Mucosa of stomach (tissue), 1 donor: ENCODE measurements at regions not wholly inside any gene's neighbourhood (a gene's known extent, or its start where the extent isn't known, plus 50 kb on each side); places are given as distances from the start of the nearest gene placed in this dataset.

Experiments
- H3K27me3 ChIP-seq: one replicate; pipeline ENCODE4 v1.7.0; 2013; ENCODE audit warnings: mild to moderate bottlenecking, low read length; ENCODE audit not compliant: control insufficient read depth, insufficient read depth
- H3K36me3 ChIP-seq: one replicate; pipeline ENCODE4 v1.7.0; 2013; ENCODE audit warnings: low read length; ENCODE audit not compliant: control insufficient read depth, insufficient read depth
- H3K4me1 ChIP-seq: one replicate; pipeline ENCODE4 v1.7.0; 2013; ENCODE audit warnings: mild to moderate bottlenecking, low read length; ENCODE audit not compliant: control insufficient read depth, insufficient read depth
- H3K4me3 ChIP-seq: one replicate; pipeline ENCODE4 v1.7.0; 2013; ENCODE audit warnings: low read length
- H3K9ac ChIP-seq: one replicate; pipeline ENCODE4 v1.7.0; 2013; ENCODE audit warnings: mild to moderate bottlenecking, low read length, moderate library complexity
- H3K9me3 ChIP-seq: one replicate; pipeline ENCODE4 v1.7.0; 2013; ENCODE audit warnings: mild to moderate bottlenecking, low read length, moderate library complexity; ENCODE audit not compliant: control insufficient read depth
- donor health status: Pancreatic carcinoma.

GRCh38 chr6:965343-965742 lies 272.4 kb upstream of the EXOC2 start:
- H3K4me1 ChIP-seq, result peaks cover 15% of the 10 kb centered on the region
- H3K4me3 ChIP-seq, result no peak overlapping the region
- H3K9me3 ChIP-seq, result no peaks in the 10 kb centered on the region
- H3K27me3 ChIP-seq, result no peaks in the 10 kb centered on the region
- H3K36me3 ChIP-seq, result no peaks in the 10 kb centered on the region
- no peak overlapping the region for H3K9ac ChIP-seq

DNA sequence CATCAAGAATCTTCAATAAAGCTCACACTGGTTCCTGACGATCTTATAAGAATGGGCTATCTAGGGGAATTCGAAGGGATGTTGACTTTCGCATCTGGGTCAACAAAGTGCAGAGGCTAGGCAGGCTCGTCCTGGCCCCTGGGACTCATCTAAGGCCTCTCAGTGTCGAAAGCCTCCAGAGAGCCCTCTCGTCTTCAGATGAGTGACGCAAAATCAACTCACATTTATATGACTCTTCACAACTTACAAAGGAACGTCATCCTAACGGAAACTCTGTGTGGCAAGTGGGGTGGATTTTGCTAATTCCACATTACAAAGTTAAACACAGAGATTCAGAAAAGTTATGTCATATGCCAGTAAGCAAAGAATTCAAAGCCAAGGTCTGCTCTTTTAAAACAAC lies 270.5 kb upstream of the EXOC2 start:
- Histone ChIP-seq H3K36me3 (no peaks in the 10 kb centered on the region), H3K27me3 (no peaks in the 10 kb centered on the region), H3K4me3 (no peak overlapping the region), H3K9ac (no peak overlapping the region), H3K4me1 (peaks cover 16% of the 10 kb centered on the region), H3K9me3 (no peaks in the 10 kb centered on the region)

DNA sequence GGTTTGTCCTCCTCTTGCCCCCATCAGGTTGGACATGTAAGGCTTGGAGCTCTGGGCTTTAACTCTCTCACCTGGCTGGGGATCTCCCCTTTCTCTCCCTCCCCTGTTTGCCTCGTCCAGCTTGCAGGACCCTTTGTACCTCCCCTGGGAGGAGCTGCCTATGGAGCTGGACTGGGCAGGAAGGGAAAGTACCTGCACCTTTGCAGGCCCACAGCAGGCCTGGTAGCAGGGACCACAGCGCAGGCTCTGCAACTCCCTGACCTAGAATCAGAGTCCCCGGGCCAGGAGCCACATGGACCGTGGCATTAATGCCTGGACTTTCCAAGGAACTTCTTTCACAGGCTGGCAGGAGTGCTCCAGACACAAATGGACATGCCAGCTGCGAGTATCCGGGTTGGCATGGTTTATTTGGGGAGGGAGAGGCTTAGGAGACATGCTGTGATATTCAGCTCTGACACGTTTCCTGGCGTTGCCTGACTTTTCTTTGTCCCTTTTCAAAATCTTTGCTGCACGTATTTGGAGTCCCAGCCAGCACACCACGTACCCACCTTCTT lies 268.5 kb upstream of the EXOC2 start:
- Histone ChIP-seq H3K36me3 (no peaks in the 10 kb centered on the region), H3K9me3 (no peaks in the 10 kb centered on the region), H3K9ac (no peak overlapping the region), H3K4me1 (peaks cover 16% of the 10 kb centered on the region), H3K4me3 (no peak overlapping the region), H3K27me3 (no peaks in the 10 kb centered on the region)

GRCh38 chr6:960356-960755 lies 267.4 kb upstream of the EXOC2 start:
- peaks cover 16% of the 10 kb centered on the region for H3K4me1 ChIP-seq
- no peak overlapping the region for H3K4me3 ChIP-seq
- no peaks in the 10 kb centered on the region for H3K9me3 ChIP-seq
- H3K9ac ChIP-seq, result no peak overlapping the region
- no peaks in the 10 kb centered on the region for H3K27me3 ChIP-seq
- no peaks in the 10 kb centered on the region for H3K36me3 ChIP-seq

GRCh38 chr6:958488-958887 lies 265.5 kb upstream of the EXOC2 start:
- Histone ChIP-seq H3K4me1 (peaks cover 20% of the 10 kb centered on the region), H3K4me3 (no peak overlapping the region), H3K27me3 (no peaks in the 10 kb centered on the region), H3K36me3 (no peaks in the 10 kb centered on the region), H3K9me3 (no peaks in the 10 kb centered on the region), H3K9ac (no peak overlapping the region)

DNA sequence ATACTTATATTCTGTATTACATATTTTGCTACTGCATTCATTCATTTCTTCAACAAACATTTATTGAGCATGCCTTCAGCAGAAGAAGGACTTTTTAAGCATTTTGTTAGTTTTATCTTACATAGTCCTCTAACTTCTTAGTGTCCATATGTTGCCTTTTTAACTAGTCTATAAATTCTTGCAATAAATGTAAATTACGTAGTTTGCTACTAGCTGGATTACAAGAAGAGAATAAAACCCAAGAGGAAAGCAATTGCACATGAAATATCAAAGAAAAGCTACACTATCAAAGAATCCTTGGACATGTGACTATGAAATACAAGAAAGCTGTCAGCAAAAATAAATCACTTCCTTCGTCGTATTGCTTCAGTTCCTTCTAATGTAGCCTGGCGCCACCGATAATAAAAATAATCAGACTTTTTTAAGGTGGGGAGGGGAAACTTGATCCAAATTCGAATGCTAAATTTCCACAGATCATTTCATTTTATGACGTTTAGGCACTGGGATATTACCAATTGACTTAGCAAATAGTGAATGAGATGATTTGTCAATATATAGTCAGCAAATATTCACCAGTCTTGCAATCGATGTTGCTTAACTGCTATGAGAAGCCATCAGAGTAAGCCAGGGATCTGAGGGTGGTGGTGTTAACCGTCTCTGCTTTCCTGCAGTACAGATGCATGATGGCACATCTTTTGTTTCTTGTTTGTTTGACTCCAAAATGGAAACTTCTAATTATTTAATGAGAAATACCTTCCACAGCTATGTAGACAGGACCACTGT lies 258.7 kb upstream of the EXOC2 start:
- no peak overlapping the region for H3K9ac ChIP-seq
- H3K9me3 ChIP-seq, result no peaks in the 10 kb centered on the region
- no peak overlapping the region for H3K4me3 ChIP-seq
- peaks cover 5% of the 10 kb centered on the region for H3K4me1 ChIP-seq
- H3K36me3 ChIP-seq, result no peaks in the 10 kb centered on the region
- no peaks in the 10 kb centered on the region for H3K27me3 ChIP-seq

DNA sequence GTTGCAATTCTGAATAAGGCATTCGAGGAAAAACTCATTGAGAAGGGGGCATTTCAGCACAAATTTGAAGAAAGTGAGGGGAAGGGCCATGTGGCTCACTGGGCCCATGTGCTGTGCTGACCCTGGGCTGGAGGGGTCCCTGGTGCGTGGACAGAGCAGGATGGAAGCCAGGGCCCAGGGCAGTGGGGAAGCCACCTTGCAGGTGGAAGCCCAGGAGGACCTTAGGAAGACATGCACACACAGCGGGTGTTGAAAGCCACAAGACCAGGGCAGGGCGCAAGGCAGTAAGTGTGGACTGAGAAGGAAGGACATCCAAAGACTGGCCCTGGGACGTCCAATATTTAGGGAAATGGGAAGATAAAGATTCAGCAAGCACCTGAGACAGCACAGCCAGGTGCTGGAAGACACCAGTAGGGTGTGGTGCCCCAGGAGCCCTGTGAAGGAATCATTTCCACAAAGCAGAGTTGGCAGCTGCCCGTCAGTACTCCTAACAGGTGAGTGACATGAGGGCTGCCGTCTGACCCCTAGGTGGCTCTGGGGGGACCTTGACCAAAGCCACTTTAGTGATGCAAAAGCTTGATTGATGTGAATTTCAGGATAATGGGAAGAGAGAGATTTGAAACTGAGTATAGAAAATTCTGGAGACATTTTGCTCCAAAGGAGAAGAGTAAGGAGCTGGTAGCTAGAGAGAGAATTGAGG lies 254.4 kb upstream of the EXOC2 start:
- H3K4me3 ChIP-seq, result no peak overlapping the region
- H3K27me3 ChIP-seq, result no peaks in the 10 kb centered on the region
- no peaks in the 10 kb centered on the region for H3K36me3 ChIP-seq
- no peak overlapping the region for H3K9ac ChIP-seq
- H3K4me1 ChIP-seq, result no peaks in the 10 kb centered on the region
- H3K9me3 ChIP-seq, result no peaks in the 10 kb centered on the region

- Histone ChIP-seq H3K27me3 (no peaks in the 10 kb centered on the region), H3K36me3 (no peaks in the 10 kb centered on the region)
Observed at GRCh38 chr6:946546-946945, 253.6 kb upstream of the EXOC2 start.

GRCh38 chr6:939526-940252 lies 246.8 kb upstream of the EXOC2 start:
- no peak overlapping the region for H3K9ac ChIP-seq
- H3K4me3 ChIP-seq, result no peak overlapping the region
- no peaks in the 10 kb centered on the region for H3K9me3 ChIP-seq
- H3K36me3 ChIP-seq, result no peaks in the 10 kb centered on the region
- no peaks in the 10 kb centered on the region for H3K27me3 ChIP-seq
- H3K4me1 ChIP-seq, result no peaks in the 10 kb centered on the region

More at GRCh38 chr6:946546-946945, 253.6 kb upstream of the EXOC2 start:
- Histone ChIP-seq H3K4me1 (no peaks in the 10 kb centered on the region), H3K4me3 (no peak overlapping the region), H3K9ac (no peak overlapping the region), H3K9me3 (no peaks in the 10 kb centered on the region)

DNA sequence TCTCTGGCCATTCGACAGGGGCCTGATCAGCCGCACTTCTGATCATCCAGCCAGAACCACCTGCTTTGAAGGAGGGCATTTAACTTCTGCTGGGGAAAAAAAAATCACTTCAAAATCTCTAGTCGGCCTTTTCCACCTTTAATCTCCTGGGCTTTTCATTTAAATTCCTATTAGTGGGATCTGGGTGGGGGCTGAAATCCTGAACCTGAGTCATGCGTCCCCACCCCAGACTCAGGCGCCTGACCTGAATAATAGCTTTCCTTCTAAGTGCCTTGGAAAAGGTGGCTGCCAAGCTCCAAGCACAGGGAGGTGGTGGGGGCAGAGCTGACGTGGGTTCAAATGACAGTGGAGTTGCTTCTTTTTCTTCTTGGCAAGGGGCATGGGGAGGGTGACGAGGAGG lies 246.0 kb upstream of the EXOC2 start:
- Histone ChIP-seq H3K4me3 (no peak overlapping the region), H3K36me3 (no peaks in the 10 kb centered on the region), H3K9me3 (no peaks in the 10 kb centered on the region), H3K9ac (no peak overlapping the region), H3K4me1 (no peaks in the 10 kb centered on the region), H3K27me3 (no peaks in the 10 kb centered on the region)

DNA sequence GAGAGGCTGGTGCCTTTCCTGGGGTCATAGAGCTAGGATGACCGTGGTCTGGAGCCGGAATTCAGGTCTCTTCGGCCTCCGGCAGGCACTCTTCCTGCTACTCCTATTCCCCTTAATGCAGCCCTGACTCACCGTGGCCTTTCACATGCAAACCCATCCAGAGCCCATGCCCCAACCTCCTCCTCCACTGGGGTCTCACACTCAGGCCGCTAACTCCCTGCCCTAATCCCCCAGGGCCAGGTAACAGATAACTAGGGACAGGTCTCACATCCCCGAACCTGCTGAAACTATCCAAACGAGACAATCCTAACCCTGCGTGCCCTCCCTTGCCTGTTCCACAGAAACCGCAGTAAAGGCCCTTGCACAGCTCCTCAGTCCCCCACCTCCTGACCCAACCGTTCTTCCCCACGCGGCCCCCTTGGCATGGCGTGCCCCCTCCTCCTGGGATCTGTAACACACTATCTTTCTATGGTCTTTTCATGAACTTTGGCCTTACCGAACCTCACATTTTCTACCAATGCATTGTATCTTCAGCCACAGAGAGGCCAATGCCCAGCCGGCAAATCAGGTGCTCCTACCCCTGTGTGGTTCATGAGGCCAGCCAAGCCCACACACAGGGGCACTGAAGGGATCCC lies 245.4 kb upstream of the EXOC2 start:
- Histone ChIP-seq H3K9me3 (no peaks in the 10 kb centered on the region), H3K4me3 (no peak overlapping the region), H3K4me1 (no peaks in the 10 kb centered on the region), H3K27me3 (no peaks in the 10 kb centered on the region), H3K9ac (no peak overlapping the region), H3K36me3 (no peaks in the 10 kb centered on the region)
